WTC11 (cell line): ENCODE measurements at regions not wholly inside any gene's neighbourhood (a gene's known extent, or its start where the extent isn't known, plus 50 kb on each side); places are given as distances from the start of the nearest gene placed in this dataset.
"Not testable (repeated sequence)": the region's sequence is repeated elsewhere in the genome, so short reads cannot be mapped to it uniquely, and the experiment has no call there.

Experiments used
- ATAC-seq: fragments of 200-7000 bp; cut with Tn5 transposase; 2 replicates; pipeline ENCODE4 v1.10.0; 2021; ENCODE audit warnings: mild to moderate bottlenecking, moderate library complexity
- CTCF ChIA-PET: fragments of 300-600 bp; sonication (Branson Sonifier 250); formaldehyde crosslinking; loops from one replicate; lab custom pipeline; 2021; ENCODE audit warnings: antibody characterized with exemption; lab: Charles Lee
- POLR2A ChIA-PET: fragments of 350-600 bp; sonication (Branson Sonifier 250); formaldehyde crosslinking; loops from one replicate; lab custom pipeline; 2021; ENCODE audit warnings: antibody characterized with exemption; lab: Charles Lee
- DNase-seq: peaks from one replicate; pipeline ENCODE4 v3.0.0; 2021; ENCODE audit warnings: low spot score
- H3K27ac Mint-ChIP-seq: 2 replicates; pipeline ENCODE4 v1.8.0; 2021; ENCODE audit warnings: mixed read lengths
- H3K27me3 Mint-ChIP-seq: 2 replicates; pipeline ENCODE4 v1.8.0; 2021; ENCODE audit warnings: low read depth, mild to moderate bottlenecking, moderate library complexity, mixed read lengths
- H3K36me3 Mint-ChIP-seq: 2 replicates; pipeline ENCODE4 v1.8.0; 2021; ENCODE audit warnings: mixed read lengths
- H3K4me1 Mint-ChIP-seq: 2 replicates; pipeline ENCODE4 v1.8.0; 2022; ENCODE audit warnings: mixed read lengths
- H3K4me3 Mint-ChIP-seq: 2 replicates; pipeline ENCODE4 v1.8.0; 2021; ENCODE audit warnings: mild to moderate bottlenecking, moderate library complexity, mixed read lengths
- H3K9me3 Mint-ChIP-seq: 2 replicates; pipeline ENCODE4 v1.8.0; 2021; ENCODE audit warnings: mixed read lengths
- AFF4 ChIP-seq: sonication (generic); formaldehyde crosslinking; IDR thresholded peaks from 2 replicates; pipeline ENCODE4 v1.8.1; 2023; ENCODE audit warnings: mild to moderate bottlenecking, missing genetic modification reagents, borderline replicate concordance
- ARID4B ChIP-seq: sonication (generic); formaldehyde crosslinking; IDR thresholded peaks from 2 replicates; pipeline ENCODE4 v1.8.0; 2023; ENCODE audit warnings: missing genetic modification reagents, mild to moderate bottlenecking, borderline replicate concordance
- IRF1 ChIP-seq: sonication (generic); formaldehyde crosslinking; IDR thresholded peaks from 2 replicates; pipeline ENCODE4 v1.8.0; 2023; ENCODE audit warnings: missing genetic modification reagents
- KAT7 ChIP-seq: sonication (generic); formaldehyde crosslinking; IDR thresholded peaks from 2 replicates; pipeline ENCODE4 v1.8.1; 2023; ENCODE audit warnings: missing genetic modification reagents, mild to moderate bottlenecking, borderline replicate concordance
- SP1 ChIP-seq: sonication (generic); formaldehyde crosslinking; conservative IDR thresholded peaks from 2 replicates; pipeline ENCODE4 v1.8.1; 2022; ENCODE audit warnings: missing genetic modification reagents
- ZNF396 ChIP-seq: fragments of 250-450 bp; sonication (Bioruptor Pico); IDR thresholded peaks from 2 replicates; pipeline ENCODE4 v1.8.0; 2021; ENCODE audit warnings: mild to moderate bottlenecking, moderate library complexity, borderline replicate concordance
- TF ChIP-seq, protein P1 (sequence below): sonication (generic); formaldehyde crosslinking; IDR thresholded peaks from 2 replicates; pipeline ENCODE4 v1.8.0; 2022; ENCODE audit warnings: missing genetic modification reagents

DNA sequence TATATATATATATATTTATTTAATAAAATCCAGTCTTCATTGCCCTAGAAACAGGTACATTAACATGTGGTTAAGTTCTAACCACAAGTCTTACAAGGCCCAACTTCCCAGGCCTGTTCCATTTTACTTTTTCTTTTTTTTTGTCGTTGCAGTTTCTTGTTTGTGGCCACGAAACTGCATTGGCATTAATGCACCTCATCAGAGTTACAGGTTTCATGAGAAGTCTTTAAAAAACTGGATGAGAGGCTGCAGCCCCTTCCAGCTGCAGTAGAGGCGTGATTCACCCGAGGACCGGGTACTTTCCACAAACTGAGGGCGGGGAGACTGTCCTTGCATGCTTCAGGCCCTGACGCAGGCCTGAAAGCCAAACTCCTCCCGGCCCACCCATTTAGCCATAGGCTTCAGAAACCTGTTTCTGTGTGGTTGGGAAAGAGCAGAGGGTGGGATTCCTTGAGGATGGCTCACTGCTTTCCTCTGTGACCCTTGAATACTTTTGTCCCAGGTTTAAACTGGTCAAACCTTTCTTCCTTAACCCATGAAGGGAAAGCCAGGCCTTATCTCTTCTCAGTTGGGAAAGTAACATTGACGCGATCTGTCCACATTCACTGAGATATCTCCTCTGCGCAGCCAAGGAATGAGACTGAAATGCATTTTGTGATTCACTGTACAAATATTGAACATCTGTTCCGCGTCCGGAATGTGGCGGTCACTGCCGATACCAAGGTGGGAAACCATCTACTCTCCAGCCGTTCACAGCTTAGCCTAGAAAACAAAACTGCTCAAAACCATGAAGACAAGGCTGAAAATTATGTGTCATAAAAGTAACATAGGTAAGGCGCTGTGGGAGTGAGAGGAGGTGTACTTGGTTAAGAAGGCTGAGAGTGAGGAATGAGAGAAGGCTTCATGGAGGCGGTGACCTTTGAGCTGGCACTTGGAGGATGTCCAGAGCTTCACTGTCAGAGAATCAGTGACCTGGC lies 311.7 kb downstream of the GATA3 start (continued):
- TF ChIP-seq ARID4B (CRISPR knock-in tag) = no peak

- H3K27me3 Mint-ChIP-seq, H3K27ac Mint-ChIP-seq, CTCF ChIA-PET, H3K4me1 Mint-ChIP-seq, H3K36me3 Mint-ChIP-seq, POLR2A ChIA-PET, DNase-seq, H3K4me3 Mint-ChIP-seq, ATAC-seq: not testable (repeated sequence)
- H3K9me3 Mint-ChIP-seq = peaks cover 11% of the 10 kb centered on the region
Observed at GRCh38 chr10:8367672-8368411, 313.4 kb downstream of the GATA3 start.

- Mint-ChIP-seq H3K9me3 (peaks cover 11% of the 10 kb centered on the region), H3K27ac (no peak overlapping the region), H3K27me3 (no peaks in the 10 kb centered on the region), H3K4me3 (no peak overlapping the region)
- CTCF ChIA-PET = no interaction called here
- DNase-seq = no peak
- no peak for ATAC-seq
- TF ChIP-seq, protein P1, sequence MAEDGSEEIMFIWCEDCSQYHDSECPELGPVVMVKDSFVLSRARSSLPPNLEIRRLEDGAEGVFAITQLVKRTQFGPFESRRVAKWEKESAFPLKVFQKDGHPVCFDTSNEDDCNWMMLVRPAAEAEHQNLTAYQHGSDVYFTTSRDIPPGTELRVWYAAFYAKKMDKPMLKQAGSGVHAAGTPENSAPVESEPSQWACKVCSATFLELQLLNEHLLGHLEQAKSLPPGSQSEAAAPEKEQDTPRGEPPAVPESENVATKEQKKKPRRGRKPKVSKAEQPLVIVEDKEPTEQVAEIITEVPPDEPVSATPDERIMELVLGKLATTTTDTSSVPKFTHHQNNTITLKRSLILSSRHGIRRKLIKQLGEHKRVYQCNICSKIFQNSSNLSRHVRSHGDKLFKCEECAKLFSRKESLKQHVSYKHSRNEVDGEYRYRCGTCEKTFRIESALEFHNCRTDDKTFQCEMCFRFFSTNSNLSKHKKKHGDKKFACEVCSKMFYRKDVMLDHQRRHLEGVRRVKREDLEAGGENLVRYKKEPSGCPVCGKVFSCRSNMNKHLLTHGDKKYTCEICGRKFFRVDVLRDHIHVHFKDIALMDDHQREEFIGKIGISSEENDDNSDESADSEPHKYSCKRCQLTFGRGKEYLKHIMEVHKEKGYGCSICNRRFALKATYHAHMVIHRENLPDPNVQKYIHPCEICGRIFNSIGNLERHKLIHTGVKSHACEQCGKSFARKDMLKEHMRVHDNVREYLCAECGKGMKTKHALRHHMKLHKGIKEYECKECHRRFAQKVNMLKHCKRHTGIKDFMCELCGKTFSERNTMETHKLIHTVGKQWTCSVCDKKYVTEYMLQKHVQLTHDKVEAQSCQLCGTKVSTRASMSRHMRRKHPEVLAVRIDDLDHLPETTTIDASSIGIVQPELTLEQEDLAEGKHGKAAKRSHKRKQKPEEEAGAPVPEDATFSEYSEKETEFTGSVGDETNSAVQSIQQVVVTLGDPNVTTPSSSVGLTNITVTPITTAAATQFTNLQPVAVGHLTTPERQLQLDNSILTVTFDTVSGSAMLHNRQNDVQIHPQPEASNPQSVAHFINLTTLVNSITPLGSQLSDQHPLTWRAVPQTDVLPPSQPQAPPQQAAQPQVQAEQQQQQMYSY (CRISPR knock-in tag) = no peak
- TF ChIP-seq SP1 (CRISPR knock-in tag) = no peak
- TF ChIP-seq KAT7 (CRISPR knock-in tag) = no peak
- no peak for TF ChIP-seq AFF4 (CRISPR knock-in tag)
- TF ChIP-seq ZNF396 (CRISPR knock-in tag) = no peak
- TF ChIP-seq IRF1 (CRISPR knock-in tag) = no peak
- TF ChIP-seq, all 79 proteins: peak for 0
- Mint-ChIP-seq H3K4me1 (no peaks in the 10 kb centered on the region), H3K36me3 (no peaks in the 10 kb centered on the region)
- POLR2A ChIA-PET = interaction anchor here (0.7 kb wide), 1 partner anchor 268 kb away, joined by 4 read pairs; no protein-coding TSS in a partner anchor
Observed at GRCh38 chr10:8369666-8370065, 315.2 kb downstream of the GATA3 start.
